CD14-positive monocyte (primary cell): ENCODE measurements at regions not wholly inside any gene's neighbourhood (a gene's known extent, or its start where the extent isn't known, plus 50 kb on each side); places are given as distances from the start of the nearest gene placed in this dataset.

Experiments used
- DNase-seq, 3 donors: peaks; one replicate each; pipeline ENCODE4 v3.0.0-alpha.2; 2011 to 2022
- H2AFZ ChIP-seq: 2 replicates; pipeline ENCODE4 v1.6.0; 2012; ENCODE audit warnings: mild to moderate bottlenecking, low read depth, low read length, inconsistent platforms; ENCODE audit not compliant: insufficient read depth, poor library complexity, severe bottlenecking
- H3K27ac ChIP-seq, 2 donors: 1 replicate in 1 of 2; 2 replicates in 1 of 2; pipeline ENCODE4 v1.5.1; 2012 to 2013; ENCODE audit warnings: low read length in 2 of 2, control low read depth in 1 of 2, inconsistent platforms in 1 of 2, low read depth in 1 of 2, mild to moderate bottlenecking in 1 of 2
- H3K27me3 ChIP-seq, 2 donors: one replicate each; pipeline versions ENCODE4 v1.6.0 to v1.6.1; 2011 to 2013; ENCODE audit warnings: low read length in 2 of 2; ENCODE audit not compliant: control insufficient read depth in 2 of 2, insufficient read depth in 2 of 2
- H3K36me3 ChIP-seq, 2 donors: replicated peaks in 1 of 2; 1 replicate in 1 of 2; 2 replicates in 1 of 2; pipeline versions ENCODE4 v1.5.1 to v1.6.1; 2012 to 2013; ENCODE audit warnings: low read length in 2 of 2, control low read depth in 1 of 2, inconsistent platforms in 1 of 2, mild to moderate bottlenecking in 1 of 2; ENCODE audit not compliant: insufficient read depth in 2 of 2, control insufficient read depth in 1 of 2
- H3K4me1 ChIP-seq, 2 donors: 1 replicate in 1 of 2; 2 replicates in 1 of 2; pipeline versions ENCODE4 v1.5.1 to v1.6.1; 2012 to 2013; ENCODE audit warnings: low read length in 2 of 2, control low read depth in 1 of 2, inconsistent platforms in 1 of 2, mild to moderate bottlenecking in 1 of 2, moderate library complexity in 1 of 2; ENCODE audit not compliant: insufficient read depth in 2 of 2, control insufficient read depth in 1 of 2
- H3K4me2 ChIP-seq: replicated peaks from 2 replicates; pipeline ENCODE3; 2012; ENCODE audit warnings: low read length, moderate library complexity, mild to moderate bottlenecking; ENCODE audit not compliant: poor library complexity, severe bottlenecking; ENCODE audit errors: extremely low read depth
- H3K4me3 ChIP-seq, 3 experiments: fragments of 200-600 bp in 1 of 3; sonication (generic) in 1 of 3; replicated peaks in 1 of 3; 1 replicate in 2 of 3; 2 replicates in 1 of 3; pipeline ENCODE4 v1.5.1; 2011 to 2013; ENCODE audit warnings: low read length in 3 of 3, mild to moderate bottlenecking in 3 of 3, control low read depth in 2 of 3, low read depth in 2 of 3, inconsistent platforms in 1 of 3, moderate library complexity in 1 of 3
- H3K79me2 ChIP-seq: 2 replicates; pipeline ENCODE4 v1.6.0; 2012; ENCODE audit warnings: mild to moderate bottlenecking, control low read depth, inconsistent platforms, low read length, moderate library complexity; ENCODE audit not compliant: insufficient read depth
- H3K9ac ChIP-seq: 2 replicates; pipeline ENCODE4 v1.6.0; 2017; ENCODE audit warnings: low read length, mild to moderate bottlenecking; ENCODE audit not compliant: insufficient read depth, poor library complexity, severe bottlenecking
- H3K9me3 ChIP-seq, 2 donors: replicated peaks in 1 of 2; 1 replicate in 1 of 2; 2 replicates in 1 of 2; pipeline versions ENCODE4 v1.5.1 to v1.6.1; 2012 to 2013; ENCODE audit warnings: low read length in 2 of 2, control low read depth in 1 of 2; ENCODE audit not compliant: control insufficient read depth in 1 of 2, insufficient read depth in 1 of 2
- H4K20me1 ChIP-seq: 2 replicates; pipeline ENCODE4 v1.6.0; 2012; ENCODE audit warnings: mild to moderate bottlenecking, low read length, control low read depth, moderate library complexity; ENCODE audit not compliant: insufficient read depth
- H3K27ac Mint-ChIP-seq, 7 donors: one replicate each; pipeline ENCODE4 v1.8.0; 2020; ENCODE audit warnings: mild to moderate bottlenecking in 7 of 7, mixed read lengths in 7 of 7, moderate library complexity in 6 of 7, inconsistent platforms in 2 of 7
- H3K27me3 Mint-ChIP-seq, 3 donors: one replicate each; pipeline ENCODE4 v1.8.0; 2021 to 2022; ENCODE audit warnings: low read depth in 3 of 3, mild to moderate bottlenecking in 3 of 3, mixed read lengths in 3 of 3, moderate library complexity in 3 of 3, inconsistent platforms in 1 of 3
- H3K36me3 Mint-ChIP-seq, 2 donors: one replicate each; pipeline ENCODE4 v1.8.0; 2020; ENCODE audit warnings: mixed read lengths in 2 of 2, inconsistent platforms in 1 of 2, mild to moderate bottlenecking in 1 of 2
- H3K4me1 Mint-ChIP-seq: one replicate; pipeline ENCODE4 v1.8.0; 2020; ENCODE audit warnings: mild to moderate bottlenecking, mixed read lengths
- H3K4me3 Mint-ChIP-seq, 2 donors: one replicate each; pipeline ENCODE4 v1.8.0; 2020; ENCODE audit warnings: mild to moderate bottlenecking in 2 of 2, mixed read lengths in 2 of 2, moderate library complexity in 1 of 2
- H3K9me3 Mint-ChIP-seq, 7 donors: one replicate each; pipeline ENCODE4 v1.8.0; 2020 to 2022; ENCODE audit warnings: mixed read lengths in 7 of 7, mild to moderate bottlenecking in 6 of 7, moderate library complexity in 6 of 7, inconsistent platforms in 2 of 7
- CTCF ChIP-seq: fragments of 200-600 bp; IDR thresholded peaks from one replicate; pipeline ENCODE4 v1.8.0; 2022; ENCODE audit warnings: antibody characterized with exemption, mild to moderate bottlenecking
- WGBS: methylation state at CpG from one replicate; pipeline ENCODE4 v1.1.5; 2013; ENCODE audit warnings: missing lambda C conversion rate; ENCODE audit not compliant: insufficient coverage; 5-methylcytosine and 5-hydroxymethylcytosine counted together
- intact Hi-C, 2 donors: fragments of 100-400 bp; cut with micrococcal nuclease; formaldehyde crosslinking; loops; one replicate each; pipeline versions ENCODE4 v1.15.0 to v1.15.1; 2023

GRCh38 chr20:11467436-11467835 lies 450.3 kb upstream of the BTBD3 start:
- H3K36me3 Mint-ChIP-seq: no peaks in the 10 kb centered on the region
- DNase-seq: no peak
- no peak overlapping the region for H3K4me3 ChIP-seq
- H3K4me1 ChIP-seq: no peaks in the 10 kb centered on the region
- no peak overlapping the region for H2AFZ ChIP-seq
- H3K9me3 ChIP-seq: peaks cover 0 to 3% of the 10 kb centered on the region in 2 donors
- no peaks in the 10 kb centered on the region for H3K4me1 Mint-ChIP-seq
- H3K79me2 ChIP-seq: no peaks in the 10 kb centered on the region
- intact Hi-C loops: no loop called here
- H3K36me3 ChIP-seq: no peaks in the 10 kb centered on the region
- H4K20me1 ChIP-seq: no peaks in the 10 kb centered on the region
- H3K9ac ChIP-seq: no peak overlapping the region
- H3K9me3 Mint-ChIP-seq: peaks cover 0 to 11% (median 5%) of the 10 kb centered on the region in 7 donors
- no peak overlapping the region for H3K4me2 ChIP-seq
- H3K27ac Mint-ChIP-seq: no peak overlapping the region
- TF ChIP-seq CTCF: no peak
- H3K27me3 Mint-ChIP-seq: peaks cover 0 to 3% (median 2%) of the 10 kb centered on the region in 3 donors
- no peak overlapping the region for H3K27ac ChIP-seq
- H3K27me3 ChIP-seq: no peaks in the 10 kb centered on the region
- H3K4me3 Mint-ChIP-seq: no peak overlapping the region

GRCh38 chr20:11468880-11469279 lies 448.8 kb upstream of the BTBD3 start:
- TF ChIP-seq CTCF: no peak
- Mint-ChIP-seq H3K36me3 (no peaks in the 10 kb centered on the region), H3K9me3 (peaks cover 0 to 11% (median 6%) of the 10 kb centered on the region in 7 donors), H3K4me3 (no peak overlapping the region), H3K4me1 (no peaks in the 10 kb centered on the region), H3K27me3 (peaks cover 0 to 3% (median 2%) of the 10 kb centered on the region in 3 donors), H3K27ac (no peak overlapping the region)
- no peaks in the 10 kb centered on the region for H4K20me1 ChIP-seq
- H3K4me2 ChIP-seq: no peak overlapping the region
- no peak overlapping the region for H3K9ac ChIP-seq
- DNase-seq: no peak
- no peaks in the 10 kb centered on the region for H3K79me2 ChIP-seq
- no peaks in the 10 kb centered on the region for H3K4me1 ChIP-seq
- H3K36me3 ChIP-seq: no peaks in the 10 kb centered on the region
- H3K4me3 ChIP-seq: no peak overlapping the region
- no peaks in the 10 kb centered on the region for H3K27me3 ChIP-seq
- intact Hi-C loops: no loop called here
- WGBS: 92% methylated on average over 2 of the region's 2 CpGs
- peaks cover 0 to 3% of the 10 kb centered on the region in 2 donors for H3K9me3 ChIP-seq
- H2AFZ ChIP-seq: no peak overlapping the region
- H3K27ac ChIP-seq: no peak overlapping the region
